PC-3 (cell line): ENCODE measurements at regions not wholly inside any gene's neighbourhood (a gene's known extent, or its start where the extent isn't known, plus 50 kb on each side); places are given as distances from the start of the nearest gene placed in this dataset.

Source experiments
- ATAC-seq: fragments of 200-7000 bp; cut with Tn5 transposase; 2 replicates; pipeline ENCODE4 v1.9.1; 2020; ENCODE audit warnings: mild to moderate bottlenecking, moderate library complexity
- BruUV-seq: library from RNA; stranded (reverse); fragments of 400-500 nt; replicated peaks from 2 replicates; lab custom pipeline; 2021; lab: Mats Ljungman, UMichigan
- CTCF ChIA-PET: fragments of 300-600 bp; sonication (Branson Sonifier 250); formaldehyde crosslinking; loops from one replicate; lab custom pipeline; 2022; ENCODE audit warnings: antibody characterized with exemption; lab: Charles Lee
- POLR2A ChIA-PET: fragments of 300-600 bp; sonication (Branson Sonifier 250); formaldehyde crosslinking; loops from one replicate; lab custom pipeline; 2022; ENCODE audit warnings: antibody characterized with exemption; ENCODE audit not compliant: unreplicated experiment; lab: Charles Lee
- DNase-seq: peaks from one replicate; pipeline ENCODE4 v3.0.0-alpha.2; 2015
- H2AFZ ChIP-seq: fragments of 300-600 bp; sonication (generic); 2 replicates; pipeline ENCODE4 v1.6.0; 2016; ENCODE audit warnings: antibody characterized with exemption, low read length
- H3F3A ChIP-seq: fragments of 300-600 bp; sonication (generic); one replicate; pipeline ENCODE4 v1.6.0; 2017; ENCODE audit warnings: antibody characterized with exemption, low read length, control low read depth, mild to moderate bottlenecking; ENCODE audit not compliant: unreplicated experiment
- H3K27ac ChIP-seq: fragments of 300-600 bp; sonication (generic); 2 replicates; pipeline ENCODE4 v1.5.1; 2016; ENCODE audit warnings: mild to moderate bottlenecking, low read length
- H3K27me3 ChIP-seq: fragments of 300-600 bp; sonication (generic); 2 replicates; pipeline ENCODE4 v1.6.1; 2016; ENCODE audit warnings: low read length, mixed read lengths
- H3K36me3 ChIP-seq: fragments of 300-600 bp; sonication (generic); 2 replicates; pipeline ENCODE4 v1.6.1; 2016; ENCODE audit warnings: low read depth, mixed run types, low read length, mixed read lengths
- H3K4me1 ChIP-seq: fragments of 300-600 bp; sonication (generic); 2 replicates; pipeline ENCODE4 v1.5.1; 2016; ENCODE audit warnings: low read length; ENCODE audit not compliant: insufficient read depth
- H3K4me2 ChIP-seq: fragments of 300-600 bp; sonication (generic); 2 replicates; pipeline ENCODE4 v1.6.0; 2016; ENCODE audit warnings: low read length
- H3K4me3 ChIP-seq: fragments of 300-600 bp; sonication (generic); 2 replicates; pipeline ENCODE4 v1.5.1; 2016; ENCODE audit warnings: mild to moderate bottlenecking, low read length, mixed read lengths
- H3K79me2 ChIP-seq: fragments of 300-600 bp; sonication (generic); 2 replicates; pipeline ENCODE4 v1.6.1; 2017; ENCODE audit warnings: low read length, mixed read lengths
- H3K9ac ChIP-seq: fragments of 300-600 bp; sonication (generic); 2 replicates; pipeline ENCODE4 v1.6.0; 2016; ENCODE audit warnings: mild to moderate bottlenecking, low read length
- H3K9me2 ChIP-seq: fragments of 300-600 bp; sonication (generic); replicated peaks from 2 replicates; pipeline ENCODE4 v1.6.1; 2016; ENCODE audit warnings: mixed run types, low read length, mixed read lengths
- H3K9me3 ChIP-seq: fragments of 300-600 bp; sonication (generic); 2 replicates; pipeline ENCODE4 v1.6.1; 2016; ENCODE audit warnings: low read length, mixed read lengths
- H4K20me1 ChIP-seq: fragments of 300-600 bp; sonication (generic); 2 replicates; pipeline ENCODE4 v1.6.1; 2016; ENCODE audit warnings: low read length, mixed read lengths
- EZH2 ChIP-seq: fragments of 300-600 bp; sonication (generic); IDR thresholded peaks from one replicate; pipeline ENCODE4 v1.6.1; 2017; ENCODE audit warnings: antibody characterized with exemption, mild to moderate bottlenecking, low read length; ENCODE audit not compliant: unreplicated experiment
- EZH2phosphoT487 ChIP-seq: fragments of 300-600 bp; sonication (generic); IDR thresholded peaks from 2 replicates; pipeline ENCODE4 v1.6.1; 2018; ENCODE audit warnings: mild to moderate bottlenecking, antibody characterized with exemption, low read length, borderline replicate concordance
- intact Hi-C: fragments of 100-400 bp; cut with micrococcal nuclease; formaldehyde crosslinking; loops from 2 replicates; pipeline ENCODE4 v1.9.0; 2023
- TF ChIP-seq, protein P1 (sequence below): fragments of 300-600 bp; sonication (generic); conservative IDR thresholded peaks from 2 replicates; pipeline ENCODE4 v1.5.1; 2017; ENCODE audit warnings: antibody characterized with exemption, low read depth, mild to moderate bottlenecking, low read length

- Histone ChIP-seq H3K36me3 (no peaks in the 10 kb centered on the region), H3F3A (no peaks in the 10 kb centered on the region), H3K9me3 (no peaks in the 10 kb centered on the region), H3K9ac (no peak overlapping the region), H3K27me3 (no peaks in the 10 kb centered on the region), H3K4me1 (no peaks in the 10 kb centered on the region), H3K79me2 (no peaks in the 10 kb centered on the region), H3K9me2 (no peaks in the 10 kb centered on the region), H2AFZ (no peak overlapping the region), H4K20me1 (no peaks in the 10 kb centered on the region), H3K27ac (no peak overlapping the region), H3K4me3 (no peak overlapping the region), H3K4me2 (no peak overlapping the region)
- no peak for ATAC-seq
- CTCF ChIA-PET = no interaction called here
- no peak for DNase-seq
- intact Hi-C loops = no loop called here
- POLR2A ChIA-PET = no interaction called here
- BruUV-seq = no TSS peak
- no peak for TF ChIP-seq EZH2phosphoT487
- TF ChIP-seq, protein P1, sequence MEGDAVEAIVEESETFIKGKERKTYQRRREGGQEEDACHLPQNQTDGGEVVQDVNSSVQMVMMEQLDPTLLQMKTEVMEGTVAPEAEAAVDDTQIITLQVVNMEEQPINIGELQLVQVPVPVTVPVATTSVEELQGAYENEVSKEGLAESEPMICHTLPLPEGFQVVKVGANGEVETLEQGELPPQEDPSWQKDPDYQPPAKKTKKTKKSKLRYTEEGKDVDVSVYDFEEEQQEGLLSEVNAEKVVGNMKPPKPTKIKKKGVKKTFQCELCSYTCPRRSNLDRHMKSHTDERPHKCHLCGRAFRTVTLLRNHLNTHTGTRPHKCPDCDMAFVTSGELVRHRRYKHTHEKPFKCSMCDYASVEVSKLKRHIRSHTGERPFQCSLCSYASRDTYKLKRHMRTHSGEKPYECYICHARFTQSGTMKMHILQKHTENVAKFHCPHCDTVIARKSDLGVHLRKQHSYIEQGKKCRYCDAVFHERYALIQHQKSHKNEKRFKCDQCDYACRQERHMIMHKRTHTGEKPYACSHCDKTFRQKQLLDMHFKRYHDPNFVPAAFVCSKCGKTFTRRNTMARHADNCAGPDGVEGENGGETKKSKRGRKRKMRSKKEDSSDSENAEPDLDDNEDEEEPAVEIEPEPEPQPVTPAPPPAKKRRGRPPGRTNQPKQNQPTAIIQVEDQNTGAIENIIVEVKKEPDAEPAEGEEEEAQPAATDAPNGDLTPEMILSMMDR = no peak
- no peak for TF ChIP-seq EZH2
Observed at GRCh38 chr3:80682951-80683350, 915.2 kb upstream of the ROBO1 start.

- CTCF ChIA-PET = no interaction called here
Observed at GRCh38 chr3:80682235-80682634, 914.4 kb upstream of the ROBO1 start.

DNA sequence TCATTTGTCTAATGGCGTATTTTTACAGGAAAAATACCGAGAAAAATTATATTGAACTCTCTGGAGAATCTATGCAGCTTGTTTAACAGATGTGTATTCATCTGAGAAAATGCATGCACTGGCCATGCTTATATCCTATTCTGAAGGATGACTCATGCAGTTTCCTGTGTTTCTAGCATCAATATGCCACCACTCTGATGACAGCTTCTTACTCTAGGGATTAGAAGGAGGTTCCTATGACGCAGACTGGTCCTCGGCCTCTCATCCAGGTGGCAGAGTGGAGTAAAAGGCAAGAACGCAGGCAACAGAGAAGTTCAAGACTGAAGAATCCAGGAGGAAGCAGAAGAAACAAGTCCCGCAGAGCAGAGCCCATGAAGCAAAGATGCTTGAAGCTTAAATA lies 910.0 kb upstream of the ROBO1 start:
- H3K9me2 ChIP-seq = no peaks in the 10 kb centered on the region
- BruUV-seq = no TSS peak
- no peak overlapping the region for H3K4me3 ChIP-seq
- no peaks in the 10 kb centered on the region for H3K79me2 ChIP-seq
- H3K36me3 ChIP-seq = no peaks in the 10 kb centered on the region
- no peak overlapping the region for H3K4me2 ChIP-seq
- ATAC-seq = peak; percentile 99
- no peaks in the 10 kb centered on the region for H3K9me3 ChIP-seq
- no peaks in the 10 kb centered on the region for H3K4me1 ChIP-seq
- TF ChIP-seq EZH2 (no peak), EZH2phosphoT487 (no peak)
- TF ChIP-seq, protein P1 = no peak
- peak; percentile 55 for DNase-seq
- H3K9ac ChIP-seq = no peak overlapping the region
- ChIA-PET CTCF (interaction anchor here (1.3 to 1.5 kb wide), 2 partner anchors 152 to 1157 kb away, joined by 7 to 8 read pairs; no protein-coding TSS in a partner anchor), POLR2A (interaction anchor here (0.6 kb wide), 1 partner anchor 638 kb away, joined by 3 read pairs; no protein-coding TSS in a partner anchor)
- no peaks in the 10 kb centered on the region for H3K27me3 ChIP-seq
- H2AFZ ChIP-seq = no peak overlapping the region
- intact Hi-C loops = loop anchor here (1.0 to 5.0 kb wide), 2 partner anchors 150 to 1156 kb away; no protein-coding TSS in a partner anchor
- H4K20me1 ChIP-seq = no peaks in the 10 kb centered on the region
- no peaks in the 10 kb centered on the region for H3F3A ChIP-seq
- H3K27ac ChIP-seq = no peak overlapping the region

More at GRCh38 chr3:80682235-80682634, 914.4 kb upstream of the ROBO1 start:
- DNase-seq (no peak), ATAC-seq (no peak)
- no peaks in the 10 kb centered on the region for H3K36me3 ChIP-seq
- H4K20me1 ChIP-seq = no peaks in the 10 kb centered on the region
- no peak overlapping the region for H3K4me3 ChIP-seq
- H3K27ac ChIP-seq = no peak overlapping the region
- no peak overlapping the region for H3K4me2 ChIP-seq
- intact Hi-C loops = no loop called here
- H3K27me3 ChIP-seq = no peaks in the 10 kb centered on the region
- no peaks in the 10 kb centered on the region for H3K9me3 ChIP-seq
- no peaks in the 10 kb centered on the region for H3K4me1 ChIP-seq
- H3F3A ChIP-seq = no peaks in the 10 kb centered on the region
- H3K9me2 ChIP-seq = no peaks in the 10 kb centered on the region
- H3K9ac ChIP-seq = no peak overlapping the region
- POLR2A ChIA-PET = no interaction called here
- BruUV-seq = no TSS peak
- no peak overlapping the region for H2AFZ ChIP-seq
- TF ChIP-seq EZH2 (no peak), EZH2phosphoT487 (no peak)
- TF ChIP-seq, protein P1 = no peak
- H3K79me2 ChIP-seq = no peaks in the 10 kb centered on the region
